ENCODE measurements at regions not wholly inside any gene's neighbourhood (a gene's known extent, or its start where the extent isn't known, plus 50 kb on each side); places are given as distances from the start of the nearest gene placed in this dataset.
A peak's percentile ranks its signal among the peaks of the same experiment; 100 is the strongest.
"Not testable (repeated sequence)": the region's sequence is repeated elsewhere in the genome, so short reads cannot be mapped to it uniquely, and the experiment has no call there.

GRCh38 chr6:168376811-168377483 is 57.4 kb upstream of the DACT2 start:
- Histone ChIP-seq H3K27ac (ENCODE audit: low read depth, low read length) (no peak overlapping the region), H3K4me1 (ENCODE audit: control insufficient read depth, insufficient read depth, low read length) (peaks cover 13% of the 10 kb centered on the region), H3K9me3 (ENCODE audit: control insufficient read depth, insufficient read depth, low read length) (no peaks in the 10 kb centered on the region), H3K36me3 (ENCODE audit: control insufficient read depth, insufficient read depth, low read length) (no peaks in the 10 kb centered on the region), H3K27me3 (ENCODE audit: control insufficient read depth, insufficient read depth, low read length) (no peaks in the 10 kb centered on the region), H3K4me3 (ENCODE audit: low read depth, low read length) (no peak overlapping the region)
- no peak for DNase-seq (ENCODE audit: low read depth in 4 of 6, low spot score in 6 of 6)
- WGBS (ENCODE audit: insufficient coverage) = 76% methylated on average over 17 of the region's 19 CpGs

GRCh38 chr6:168377484-168377855 is 57.9 kb upstream of the DACT2 start:
- H3K27me3 ChIP-seq (ENCODE audit: control insufficient read depth, insufficient read depth, low read length) = no peaks in the 10 kb centered on the region
- 30% methylated on average over 16 of the region's 17 CpGs for WGBS (ENCODE audit: insufficient coverage)
- DNase-seq (ENCODE audit: low read depth in 4 of 6, low spot score in 6 of 6) = peak in 2 of 6 donors; percentile 37 to 63
- H3K4me1 ChIP-seq (ENCODE audit: control insufficient read depth, insufficient read depth, low read length) = peaks cover 13% of the 10 kb centered on the region
- no peak overlapping the region for H3K4me3 ChIP-seq (ENCODE audit: low read depth, low read length)
- no peaks in the 10 kb centered on the region for H3K9me3 ChIP-seq (ENCODE audit: control insufficient read depth, insufficient read depth, low read length)
- H3K27ac ChIP-seq (ENCODE audit: low read depth, low read length) = no peak overlapping the region
- H3K36me3 ChIP-seq (ENCODE audit: control insufficient read depth, insufficient read depth, low read length) = no peaks in the 10 kb centered on the region

DNA sequence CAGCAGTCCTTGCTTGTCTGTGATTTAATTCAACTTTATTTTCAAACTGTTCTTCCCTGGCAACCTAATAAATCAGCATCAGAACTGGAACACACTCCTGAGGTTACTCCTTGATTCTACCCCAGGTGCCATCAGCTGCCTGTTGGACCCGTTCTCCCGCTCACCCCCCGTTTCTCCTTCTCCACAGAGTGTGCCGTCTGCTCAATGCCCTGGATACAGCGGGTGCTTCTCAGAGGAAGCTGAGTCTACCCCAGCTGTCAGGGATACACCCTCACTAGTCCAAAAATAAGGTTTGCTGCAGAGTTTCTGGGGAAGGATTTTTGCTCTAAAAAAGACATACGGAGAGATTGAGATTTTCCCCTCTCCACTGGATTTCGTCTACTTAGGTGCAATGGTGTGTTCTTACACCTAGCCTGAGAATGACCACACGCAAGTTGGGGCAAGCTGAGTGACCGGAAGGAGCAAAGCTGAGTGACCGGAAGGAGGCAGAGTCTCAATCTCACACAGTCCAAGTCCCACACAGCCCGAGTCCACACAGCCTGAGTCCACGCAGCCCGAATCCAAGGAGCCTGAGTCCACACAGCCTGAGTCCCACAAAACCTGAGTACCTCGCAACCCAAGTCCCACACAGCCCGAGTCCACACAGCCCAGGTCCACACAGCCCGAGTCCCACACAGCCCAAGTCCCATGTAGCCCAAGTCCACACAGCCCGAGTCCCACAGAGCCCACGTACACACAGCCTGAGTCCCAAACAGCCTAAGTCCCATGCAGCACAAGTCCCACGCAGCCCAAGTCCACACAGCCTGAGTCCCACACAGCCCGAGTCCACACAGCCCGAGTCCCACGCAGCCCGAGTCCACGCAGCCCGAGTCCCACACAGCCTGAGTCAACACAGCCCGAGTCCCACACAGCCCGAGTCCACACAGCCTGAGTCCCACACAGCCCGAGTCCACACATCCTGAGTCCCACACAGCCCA is 58.6 kb upstream of the DACT2 start:
- no peaks in the 10 kb centered on the region for H3K9me3 ChIP-seq (ENCODE audit: control insufficient read depth, insufficient read depth, low read length)
- DNase-seq (ENCODE audit: low read depth in 4 of 6, low spot score in 6 of 6) = no peak
- H3K4me1 ChIP-seq (ENCODE audit: control insufficient read depth, insufficient read depth, low read length) = peaks cover 13% of the 10 kb centered on the region
- no peaks in the 10 kb centered on the region for H3K36me3 ChIP-seq (ENCODE audit: control insufficient read depth, insufficient read depth, low read length)
- H3K4me3 ChIP-seq (ENCODE audit: low read depth, low read length) = no peak overlapping the region
- H3K27ac ChIP-seq (ENCODE audit: low read depth, low read length) = no peak overlapping the region
- 97% methylated on average over 24 of the region's 28 CpGs for WGBS (ENCODE audit: insufficient coverage)
- H3K27me3 ChIP-seq (ENCODE audit: control insufficient read depth, insufficient read depth, low read length) = no peaks in the 10 kb centered on the region

DNA sequence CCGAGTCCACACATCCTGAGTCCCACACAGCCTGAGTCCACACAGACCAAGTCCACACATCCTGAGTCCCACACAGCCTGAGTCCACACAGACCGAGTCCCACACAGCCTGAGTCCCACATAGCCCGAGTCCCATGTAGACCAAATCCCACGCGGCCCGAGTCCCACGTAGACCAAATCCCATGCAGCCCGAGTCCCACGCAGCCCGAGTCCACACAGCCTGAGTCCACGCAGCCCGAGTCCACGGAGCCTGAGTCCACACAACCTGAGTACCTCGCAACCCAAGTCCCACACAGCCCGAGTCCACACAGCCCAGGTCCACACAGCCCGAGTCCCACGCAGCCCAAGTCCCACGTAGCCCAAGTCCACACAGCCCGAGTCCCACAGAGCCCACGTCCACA is 60.0 kb upstream of the DACT2 start:
- not testable (repeated sequence) for H3K4me3 ChIP-seq (ENCODE audit: low read depth, low read length); H3K27me3 ChIP-seq (ENCODE audit: control insufficient read depth, insufficient read depth, low read length); DNase-seq (ENCODE audit: low read depth in 4 of 6, low spot score in 6 of 6); H3K9me3 ChIP-seq (ENCODE audit: control insufficient read depth, insufficient read depth, low read length); H3K27ac ChIP-seq (ENCODE audit: low read depth, low read length); H3K36me3 ChIP-seq (ENCODE audit: control insufficient read depth, insufficient read depth, low read length)
- 94% methylated on average over 14 of the region's 20 CpGs for WGBS (ENCODE audit: insufficient coverage)
- peaks cover 16% of the 10 kb centered on the region for H3K4me1 ChIP-seq (ENCODE audit: control insufficient read depth, insufficient read depth, low read length)

DNA sequence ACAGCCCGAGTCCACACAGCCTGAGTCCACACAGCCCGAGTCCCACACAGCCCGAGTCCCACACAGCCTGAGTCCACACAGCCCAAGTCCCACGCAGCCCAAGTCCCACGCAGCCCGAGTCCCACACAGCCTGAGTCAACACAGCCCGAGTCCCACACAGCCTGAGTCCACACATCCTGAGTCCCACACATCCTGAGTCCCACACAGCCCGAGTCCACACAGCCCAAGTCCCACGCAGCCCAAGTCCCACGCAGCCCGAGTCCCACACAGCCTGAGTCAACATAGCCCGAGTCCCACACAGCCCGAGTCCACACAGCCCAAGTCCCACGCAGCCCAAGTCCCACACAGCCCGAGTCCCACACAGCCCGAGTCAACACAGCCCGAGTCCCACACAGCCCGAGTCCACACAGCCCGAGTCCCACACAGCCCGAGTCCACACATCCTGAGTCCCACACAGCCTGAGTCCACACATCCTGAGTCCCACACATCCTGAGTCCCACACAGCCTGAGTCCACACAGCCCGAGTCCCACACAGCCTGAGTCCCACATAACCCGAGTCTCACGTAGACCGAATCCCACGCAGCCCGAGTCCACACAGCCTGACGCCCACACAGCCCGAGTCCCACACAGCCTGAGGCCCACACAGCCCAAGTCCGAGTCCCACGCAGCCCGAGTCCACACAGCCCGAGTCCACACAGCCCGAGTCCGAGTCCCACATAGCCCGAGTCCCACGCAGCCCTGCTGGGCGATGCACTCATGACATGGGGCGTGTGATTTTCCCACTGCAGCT is 60.6 kb upstream of the SMOC2 start:
- not testable (repeated sequence) for H3K27me3 ChIP-seq (ENCODE audit: control insufficient read depth, insufficient read depth, low read length); H3K9me3 ChIP-seq (ENCODE audit: control insufficient read depth, insufficient read depth, low read length); H3K27ac ChIP-seq (ENCODE audit: low read depth, low read length); H3K36me3 ChIP-seq (ENCODE audit: control insufficient read depth, insufficient read depth, low read length); DNase-seq (ENCODE audit: low read depth in 4 of 6, low spot score in 6 of 6); H3K4me3 ChIP-seq (ENCODE audit: low read depth, low read length)
- 97% methylated on average over 37 of the region's 38 CpGs for WGBS (ENCODE audit: insufficient coverage)
- peaks cover 22% of the 10 kb centered on the region for H3K4me1 ChIP-seq (ENCODE audit: control insufficient read depth, insufficient read depth, low read length)

GRCh38 chr6:168380956-168381605 is 59.9 kb upstream of the SMOC2 start:
- Histone ChIP-seq H3K27me3 (ENCODE audit: control insufficient read depth, insufficient read depth, low read length) (peaks cover 3% of the 10 kb centered on the region), H3K4me1 (ENCODE audit: control insufficient read depth, insufficient read depth, low read length) (peaks cover 28% of the 10 kb centered on the region), H3K9me3 (ENCODE audit: control insufficient read depth, insufficient read depth, low read length) (no peaks in the 10 kb centered on the region), H3K4me3 (ENCODE audit: low read depth, low read length) (no peak overlapping the region), H3K36me3 (ENCODE audit: control insufficient read depth, insufficient read depth, low read length) (no peaks in the 10 kb centered on the region), H3K27ac (ENCODE audit: low read depth, low read length) (no peak overlapping the region)
- no peak for DNase-seq (ENCODE audit: low read depth in 4 of 6, low spot score in 6 of 6)
- WGBS (ENCODE audit: insufficient coverage) = 99% methylated on average over 13 of the region's 16 CpGs

DNA sequence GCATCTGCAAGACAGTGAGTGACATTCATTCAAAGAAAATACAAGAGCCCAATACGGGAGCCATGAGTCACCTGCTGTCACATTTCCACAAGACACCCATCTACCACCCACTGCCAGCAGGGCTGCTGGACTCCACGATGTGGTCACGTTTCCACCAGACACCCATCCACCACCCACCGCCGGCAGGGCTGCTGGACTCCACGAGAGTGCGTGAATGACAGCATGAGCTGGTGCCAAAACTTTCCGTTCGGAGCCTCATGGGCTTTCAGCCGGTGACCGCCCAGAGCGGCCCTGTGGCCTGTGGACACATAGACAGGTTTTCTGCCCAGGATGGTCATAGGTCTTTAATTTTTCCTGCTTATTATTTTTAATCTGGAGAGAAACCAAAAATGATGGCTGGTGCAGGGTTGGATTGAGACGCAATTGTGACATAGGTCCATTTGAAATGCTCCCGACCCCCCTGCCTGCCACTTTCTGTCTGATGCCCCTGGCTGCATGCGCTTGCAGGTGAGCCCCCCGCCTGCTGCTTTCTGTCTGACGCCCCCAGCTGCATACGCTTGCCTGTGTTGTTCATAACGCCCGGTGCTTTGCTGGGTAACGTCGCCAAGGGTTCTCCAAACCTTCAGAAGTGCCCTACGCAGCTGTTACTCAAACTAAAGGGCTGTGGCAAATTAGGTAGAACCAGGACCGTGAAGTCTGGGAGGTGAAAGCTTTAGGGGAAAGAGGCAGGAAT is 59.1 kb upstream of the SMOC2 start:
- H3K4me1 ChIP-seq (ENCODE audit: control insufficient read depth, insufficient read depth, low read length) = peaks cover 25% of the 10 kb centered on the region
- no peak overlapping the region for H3K4me3 ChIP-seq (ENCODE audit: low read depth, low read length)
- no peak for DNase-seq (ENCODE audit: low read depth in 4 of 6, low spot score in 6 of 6)
- WGBS (ENCODE audit: insufficient coverage) = 90% methylated on average over 24 of the region's 24 CpGs
- H3K9me3 ChIP-seq (ENCODE audit: control insufficient read depth, insufficient read depth, low read length) = no peaks in the 10 kb centered on the region
- H3K27ac ChIP-seq (ENCODE audit: low read depth, low read length) = no peak overlapping the region
- peaks cover 3% of the 10 kb centered on the region for H3K27me3 ChIP-seq (ENCODE audit: control insufficient read depth, insufficient read depth, low read length)
- H3K36me3 ChIP-seq (ENCODE audit: control insufficient read depth, insufficient read depth, low read length) = no peaks in the 10 kb centered on the region

- WGBS (ENCODE audit: insufficient coverage) = 98% methylated on average over 43 of the region's 46 CpGs
- peaks cover 3% of the 10 kb centered on the region for H3K27me3 ChIP-seq (ENCODE audit: control insufficient read depth, insufficient read depth, low read length)
- no peaks in the 10 kb centered on the region for H3K9me3 ChIP-seq (ENCODE audit: control insufficient read depth, insufficient read depth, low read length)
- H3K4me3 ChIP-seq (ENCODE audit: low read depth, low read length) = no peak overlapping the region
- DNase-seq (ENCODE audit: low read depth in 4 of 6, low spot score in 6 of 6) = no peak
- no peak overlapping the region for H3K27ac ChIP-seq (ENCODE audit: low read depth, low read length)
- H3K4me1 ChIP-seq (ENCODE audit: control insufficient read depth, insufficient read depth, low read length) = peaks cover 24% of the 10 kb centered on the region
- no peaks in the 10 kb centered on the region for H3K36me3 ChIP-seq (ENCODE audit: control insufficient read depth, insufficient read depth, low read length)
Measured at GRCh38 chr6:168383062-168383854, 57.7 kb upstream of the SMOC2 start.
